Ascending aorta (tissue), 2 donors: ENCODE measurements at regions not wholly inside any gene's neighbourhood (a gene's known extent, or its start where the extent isn't known, plus 50 kb on each side); places are given as distances from the start of the nearest gene placed in this dataset.

ENCODE experiments used
- DNase-seq, 2 donors: peaks; one replicate each; pipeline ENCODE4 v3.0.0-alpha.2; 2019; ENCODE audit warnings: low spot score in 2 of 2
- H3K27ac ChIP-seq, 2 donors: fragments of 200-600 bp; sonication (generic); one replicate each; pipeline ENCODE4 v1.5.1; 2016 to 2017; ENCODE audit warnings: mild to moderate bottlenecking in 1 of 2
- H3K27me3 ChIP-seq: fragments of 200-600 bp; sonication (generic); one replicate; pipeline ENCODE4 v1.5.1; 2017
- H3K36me3 ChIP-seq, 2 donors: fragments of 200-600 bp; sonication (generic); one replicate each; pipeline ENCODE4 v1.5.1; 2016
- H3K4me1 ChIP-seq, 2 donors: fragments of 200-600 bp; sonication (generic); one replicate each; pipeline ENCODE4 v1.5.1; 2016 to 2017; ENCODE audit warnings: mild to moderate bottlenecking in 1 of 2
- H3K4me3 ChIP-seq, 2 donors: fragments of 200-600 bp; sonication (generic); one replicate each; pipeline ENCODE4 v1.5.1; 2016 to 2017; ENCODE audit warnings: mild to moderate bottlenecking in 1 of 2
- H3K9me3 ChIP-seq, 2 donors: fragments of 200-600 bp; sonication (generic); one replicate each; pipeline ENCODE4 v1.5.1; 2016
- CTCF ChIP-seq, 3 experiments: fragments of 200-600 bp in 2 of 3; fragments of 450-650 bp in 1 of 3; sonication (generic) in 2 of 3; IDR thresholded peaks; one replicate each; pipeline ENCODE4 v1.5.1; 2016 to 2019; ENCODE audit warnings: antibody characterized with exemption in 3 of 3, mild to moderate bottlenecking in 1 of 3, moderate library complexity in 1 of 3
- intact Hi-C: fragments of 100-400 bp; cut with DNase I; formaldehyde crosslinking; loops from one replicate; pipeline ENCODE4 v1.15.1; 2023

- H3K4me3 ChIP-seq, result no peak overlapping the region
- H3K9me3 ChIP-seq, result no peaks in the 10 kb centered on the region
- DNase-seq, result no peak
- no peaks in the 10 kb centered on the region for H3K36me3 ChIP-seq
- no peak for TF ChIP-seq CTCF (IDR thresholded peaks at IDR 0.05)
- H3K27me3 ChIP-seq, result no peaks in the 10 kb centered on the region
- intact Hi-C loops, result no loop called here
- no peaks in the 10 kb centered on the region for H3K4me1 ChIP-seq
- no peak overlapping the region for H3K27ac ChIP-seq
Observed at GRCh38 chr13:39130301-39130700, 92.0 kb downstream of the NHLRC3 start.

- intact Hi-C loops, result no loop called here
- Histone ChIP-seq H3K27me3 (no peaks in the 10 kb centered on the region), H3K27ac (no peak overlapping the region), H3K9me3 (no peaks in the 10 kb centered on the region), H3K4me1 (no peaks in the 10 kb centered on the region), H3K4me3 (no peak overlapping the region), H3K36me3 (no peaks in the 10 kb centered on the region)
- no peak for TF ChIP-seq CTCF (IDR thresholded peaks at IDR 0.05)
- no peak for DNase-seq
Observed at GRCh38 chr13:39132286-39133230, 94.3 kb downstream of the NHLRC3 start.

GRCh38 chr13:39133781-39134180 lies 95.5 kb downstream of the NHLRC3 start:
- Histone ChIP-seq H3K27ac (no peak overlapping the region), H3K4me1 (no peaks in the 10 kb centered on the region), H3K4me3 (no peak overlapping the region), H3K36me3 (no peaks in the 10 kb centered on the region), H3K9me3 (no peaks in the 10 kb centered on the region), H3K27me3 (no peaks in the 10 kb centered on the region)
- intact Hi-C loops, result no loop called here
- no peak for DNase-seq
- TF ChIP-seq CTCF (IDR thresholded peaks at IDR 0.05), result no peak

GRCh38 chr13:39134574-39134973 lies 96.3 kb downstream of the NHLRC3 start:
- intact Hi-C loops, result no loop called here
- Histone ChIP-seq H3K4me1 (no peaks in the 10 kb centered on the region), H3K27ac (no peak overlapping the region), H3K36me3 (no peaks in the 10 kb centered on the region), H3K4me3 (no peak overlapping the region), H3K9me3 (no peaks in the 10 kb centered on the region), H3K27me3 (no peaks in the 10 kb centered on the region)
- DNase-seq, result no peak
- no peak for TF ChIP-seq CTCF (IDR thresholded peaks at IDR 0.05)

- DNase-seq, result no peak
- H3K36me3 ChIP-seq, result no peaks in the 10 kb centered on the region
- H3K9me3 ChIP-seq, result no peaks in the 10 kb centered on the region
- no peak overlapping the region for H3K4me3 ChIP-seq
- no peaks in the 10 kb centered on the region for H3K27me3 ChIP-seq
- H3K4me1 ChIP-seq, result peaks cover 0 to 3% of the 10 kb centered on the region in 2 donors
- intact Hi-C loops, result loop anchor here (10.0 kb wide), 1 partner anchor 270 kb away; no protein-coding TSS in a partner anchor
- H3K27ac ChIP-seq, result no peak overlapping the region
- TF ChIP-seq CTCF (IDR thresholded peaks at IDR 0.05), result no peak
Observed at GRCh38 chr13:39144391-39144790, 106.1 kb downstream of the NHLRC3 start.
